RWPE2 (cell line): ENCODE measurements at regions not wholly inside any gene's neighbourhood (a gene's known extent, or its start where the extent isn't known, plus 50 kb on each side); places are given as distances from the start of the nearest gene placed in this dataset.

Experiments
- ATAC-seq: fragments of 200-7000 bp; cut with Tn5 transposase; 3 replicates; pipeline ENCODE4 v1.9.1; 2021; ENCODE audit warnings: low read depth
- DNase-seq: peaks from one replicate; pipeline ENCODE4 v3.0.0-alpha.2; 2020; ENCODE audit warnings: low spot score
- H3K27ac ChIP-seq: fragments of 450-650 bp; 2 replicates; pipeline ENCODE4 v1.5.1; 2017; ENCODE audit warnings: mild to moderate bottlenecking; ENCODE audit not compliant: poor library complexity, severe bottlenecking
- H3K27me3 ChIP-seq: fragments of 250-450 bp; sonication (Bioruptor Pico); 2 replicates; pipeline ENCODE4 v1.5.1; 2021; ENCODE audit warnings: mild to moderate bottlenecking, moderate library complexity; ENCODE audit not compliant: insufficient read depth, poor library complexity, severe bottlenecking
- H3K36me3 ChIP-seq: fragments of 250-450 bp; sonication (Bioruptor Pico); 2 replicates; pipeline ENCODE4 v1.5.1; 2020; ENCODE audit warnings: low read depth, mild to moderate bottlenecking, moderate library complexity
- H3K4me1 ChIP-seq: fragments of 250-450 bp; sonication (Bioruptor Pico); 2 replicates; pipeline ENCODE4 v1.5.1; 2021; ENCODE audit warnings: mild to moderate bottlenecking, moderate library complexity; ENCODE audit not compliant: insufficient read depth, poor library complexity, severe bottlenecking
- H3K4me3 ChIP-seq: fragments of 250-450 bp; sonication (Bioruptor Pico); 2 replicates; pipeline ENCODE4 v1.5.1; 2021; ENCODE audit warnings: mild to moderate bottlenecking, moderate library complexity; ENCODE audit not compliant: severe bottlenecking
- H3K9me3 ChIP-seq: fragments of 250-450 bp; sonication (Bioruptor Pico); 2 replicates; pipeline ENCODE4 v1.5.1; 2021; ENCODE audit warnings: mild to moderate bottlenecking, moderate library complexity; ENCODE audit not compliant: severe bottlenecking
- CTCF ChIP-seq: fragments of 450-650 bp; IDR thresholded peaks from one replicate; pipeline ENCODE4 v1.5.1; 2017; ENCODE audit warnings: mild to moderate bottlenecking, moderate library complexity; ENCODE audit not compliant: poor library complexity, severe bottlenecking

- Histone ChIP-seq H3K4me1 (no peaks in the 10 kb centered on the region), H3K4me3 (no peak overlapping the region), H3K36me3 (no peaks in the 10 kb centered on the region), H3K27me3 (no peaks in the 10 kb centered on the region), H3K27ac (no peak overlapping the region), H3K9me3 (no peaks in the 10 kb centered on the region)
- no peak for ATAC-seq
- DNase-seq = no peak
- no peak for TF ChIP-seq CTCF
Observed at GRCh38 chr6:53974941-53975340, 136.3 kb upstream of the MLIP start.

- DNase-seq = no peak
- H3K36me3 ChIP-seq = no peaks in the 10 kb centered on the region
- ATAC-seq = no peak
Observed at GRCh38 chr6:53975941-53976615, 135.2 kb upstream of the MLIP start.

GRCh38 chr6:53977551-53977950 is 133.7 kb upstream of the MLIP start:
- H3K4me1 ChIP-seq = peaks cover 6% of the 10 kb centered on the region
- TF ChIP-seq CTCF = no peak

More at GRCh38 chr6:53975941-53976615, 135.2 kb upstream of the MLIP start:
- TF ChIP-seq CTCF = no peak
- Histone ChIP-seq H3K4me1 (no peaks in the 10 kb centered on the region), H3K9me3 (no peaks in the 10 kb centered on the region), H3K27ac (no peak overlapping the region), H3K4me3 (no peak overlapping the region), H3K27me3 (no peaks in the 10 kb centered on the region)

GRCh38 chr6:53979468-53980067 is 131.7 kb upstream of the MLIP start:
- H3K4me1 ChIP-seq = peaks cover 25% of the 10 kb centered on the region
- H3K4me3 ChIP-seq = no peak overlapping the region
- no peaks in the 10 kb centered on the region for H3K36me3 ChIP-seq
- TF ChIP-seq CTCF = peak; percentile 93
- H3K27ac ChIP-seq = no peak overlapping the region
- ATAC-seq (no peak), DNase-seq (no peak)
- no peaks in the 10 kb centered on the region for H3K9me3 ChIP-seq
- no peaks in the 10 kb centered on the region for H3K27me3 ChIP-seq

More at GRCh38 chr6:53977551-53977950, 133.7 kb upstream of the MLIP start:
- Histone ChIP-seq H3K27ac (no peak overlapping the region), H3K4me3 (no peak overlapping the region), H3K9me3 (no peaks in the 10 kb centered on the region), H3K27me3 (no peaks in the 10 kb centered on the region), H3K36me3 (no peaks in the 10 kb centered on the region)
- ATAC-seq (no peak), DNase-seq (no peak)
